ENCODE measurements at regions not wholly inside any gene's neighbourhood (a gene's known extent, or its start where the extent isn't known, plus 50 kb on each side); places are given as distances from the start of the nearest gene placed in this dataset.

DNA sequence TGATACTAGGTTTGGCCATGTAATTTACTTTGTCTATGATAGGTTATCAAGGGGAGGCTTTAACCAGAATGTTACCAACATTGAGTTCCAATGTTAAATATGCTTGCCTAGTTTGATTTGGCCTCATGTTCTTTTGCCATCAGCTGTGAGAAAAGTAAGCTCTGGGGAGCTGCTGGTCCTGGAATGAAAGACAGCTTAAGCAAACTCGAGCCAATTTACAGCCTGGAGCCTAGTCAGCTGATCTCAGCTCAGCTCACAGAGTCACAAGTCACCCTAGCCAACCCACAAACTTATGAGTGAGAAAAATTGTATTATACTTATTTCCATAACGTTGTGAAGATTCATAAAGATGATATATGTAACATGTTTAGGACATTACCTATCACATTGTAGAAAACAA lies 426.7 kb downstream of the RWDD3 start:
- TF ChIP-seq CTCF (IDR thresholded peaks at IDR 0.05; ENCODE audit: low read depth, low read length) (no peak), EZH2phosphoT487 (IDR thresholded peaks at IDR 0.05; ENCODE audit: low read depth) (no peak)
